Uterus (tissue), 3 donors: ENCODE measurements at regions not wholly inside any gene's neighbourhood (a gene's known extent, or its start where the extent isn't known, plus 50 kb on each side); places are given as distances from the start of the nearest gene placed in this dataset.

Experiments
- DNase-seq, 2 donors: peaks; one replicate each; pipeline ENCODE4 v3.0.0-alpha.2; 2019 to 2020
- H3K27ac ChIP-seq, 2 donors: fragments of 200-600 bp; sonication (generic); 1 replicate in 1 of 2; 2 replicates in 1 of 2; pipeline ENCODE4 v1.5.1; 2016 to 2018
- H3K27me3 ChIP-seq, 2 donors: fragments of 200-600 bp; sonication (generic); one replicate each; pipeline ENCODE4 v1.5.1; 2018 to 2019; ENCODE audit warnings: control low read depth in 1 of 2
- H3K36me3 ChIP-seq, 2 donors: fragments of 200-600 bp; sonication (generic); one replicate each; pipeline ENCODE4 v1.5.1; 2019; ENCODE audit warnings: control low read depth in 1 of 2
- H3K4me1 ChIP-seq, 2 donors: fragments of 200-600 bp; sonication (generic); one replicate each; pipeline ENCODE4 v1.5.1; 2018 to 2019; ENCODE audit warnings: control low read depth in 1 of 2
- H3K4me3 ChIP-seq, 2 donors: fragments of 200-600 bp; sonication (generic); 1 replicate in 1 of 2; 2 replicates in 1 of 2; pipeline ENCODE4 v1.5.1; 2018 to 2019; ENCODE audit warnings: mild to moderate bottlenecking in 1 of 2
- H3K9me3 ChIP-seq, 2 donors: fragments of 200-600 bp; sonication (generic); one replicate each; pipeline ENCODE4 v1.5.1; 2019; ENCODE audit warnings: control low read depth in 1 of 2
- POLR2A ChIP-seq, 2 donors: fragments of 450-650 bp; IDR thresholded peaks; one replicate each; pipeline ENCODE4 v1.6.1; 2016; ENCODE audit warnings: antibody characterized with exemption in 2 of 2, mild to moderate bottlenecking in 1 of 2, moderate library complexity in 1 of 2
- intact Hi-C: fragments of 100-400 bp; cut with DNase I; formaldehyde crosslinking; loops from one replicate; pipeline ENCODE4 v1.15.1; 2023; ENCODE audit warnings: low total_unique reads
- TF ChIP-seq, protein P1 (sequence below), 4 experiments: fragments of 200-600 bp in 2 of 4; fragments of 450-650 bp in 2 of 4; sonication (generic) in 2 of 4; IDR thresholded peaks; one replicate each; pipeline ENCODE4 v1.5.1; 2016 to 2019; ENCODE audit warnings: antibody characterized with exemption in 4 of 4, mild to moderate bottlenecking in 2 of 4, moderate library complexity in 1 of 4
- donor health status: DM: yes; HTN: yes; CAD: no.

DNA sequence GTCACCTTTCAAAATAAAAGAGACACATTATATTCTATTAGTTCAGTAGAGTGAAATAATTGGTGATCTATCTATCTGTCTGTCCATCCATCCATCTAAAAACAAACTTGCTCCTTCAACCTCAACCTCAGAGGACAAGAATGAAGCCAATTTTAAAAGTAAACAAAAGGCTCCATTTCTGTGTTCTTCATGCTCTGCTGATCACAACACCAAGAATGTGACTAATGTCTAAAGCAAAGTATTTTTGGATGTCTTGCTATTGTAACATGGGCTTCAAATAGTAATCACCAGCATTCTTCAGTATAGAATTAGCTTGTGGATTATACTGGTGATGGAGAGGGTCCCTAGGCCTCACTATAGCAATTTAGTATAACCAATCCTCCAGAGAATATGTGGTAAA is 1304.4 kb downstream of the MAT2B start:
- Histone ChIP-seq H3K4me3 (no peak overlapping the region), H3K27ac (no peak overlapping the region), H3K4me1 (no peaks in the 10 kb centered on the region), H3K27me3 (no peaks in the 10 kb centered on the region), H3K9me3 (no peaks in the 10 kb centered on the region), H3K36me3 (no peaks in the 10 kb centered on the region)
- no peak for DNase-seq
- intact Hi-C loops: no loop called here
- TF ChIP-seq POLR2A (IDR thresholded peaks at IDR 0.05): no peak
- TF ChIP-seq, protein P1, sequence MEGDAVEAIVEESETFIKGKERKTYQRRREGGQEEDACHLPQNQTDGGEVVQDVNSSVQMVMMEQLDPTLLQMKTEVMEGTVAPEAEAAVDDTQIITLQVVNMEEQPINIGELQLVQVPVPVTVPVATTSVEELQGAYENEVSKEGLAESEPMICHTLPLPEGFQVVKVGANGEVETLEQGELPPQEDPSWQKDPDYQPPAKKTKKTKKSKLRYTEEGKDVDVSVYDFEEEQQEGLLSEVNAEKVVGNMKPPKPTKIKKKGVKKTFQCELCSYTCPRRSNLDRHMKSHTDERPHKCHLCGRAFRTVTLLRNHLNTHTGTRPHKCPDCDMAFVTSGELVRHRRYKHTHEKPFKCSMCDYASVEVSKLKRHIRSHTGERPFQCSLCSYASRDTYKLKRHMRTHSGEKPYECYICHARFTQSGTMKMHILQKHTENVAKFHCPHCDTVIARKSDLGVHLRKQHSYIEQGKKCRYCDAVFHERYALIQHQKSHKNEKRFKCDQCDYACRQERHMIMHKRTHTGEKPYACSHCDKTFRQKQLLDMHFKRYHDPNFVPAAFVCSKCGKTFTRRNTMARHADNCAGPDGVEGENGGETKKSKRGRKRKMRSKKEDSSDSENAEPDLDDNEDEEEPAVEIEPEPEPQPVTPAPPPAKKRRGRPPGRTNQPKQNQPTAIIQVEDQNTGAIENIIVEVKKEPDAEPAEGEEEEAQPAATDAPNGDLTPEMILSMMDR (IDR thresholded peaks at IDR 0.05): no peak

DNA sequence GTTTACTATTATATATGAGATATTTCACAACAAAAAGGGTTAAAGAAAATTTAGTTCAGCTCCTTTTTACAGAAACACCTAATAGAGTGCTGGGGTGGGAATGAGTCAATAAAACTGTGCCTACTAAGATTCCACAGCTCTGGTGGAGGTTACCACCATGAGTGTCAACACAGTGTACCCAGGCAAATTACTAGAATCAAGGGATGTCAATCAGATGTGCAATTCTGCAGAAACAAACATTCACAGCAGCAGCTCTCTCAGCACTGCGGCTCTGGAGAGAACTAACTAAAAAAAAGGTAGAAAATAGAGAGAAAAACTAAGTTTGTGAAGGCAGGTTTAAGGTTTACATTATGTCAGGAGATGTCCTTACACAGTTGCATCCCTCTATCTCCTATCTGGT is 1313.0 kb downstream of the MAT2B start:
- intact Hi-C loops: no loop called here
- Histone ChIP-seq H3K9me3 (no peaks in the 10 kb centered on the region), H3K36me3 (no peaks in the 10 kb centered on the region), H3K4me1 (no peaks in the 10 kb centered on the region), H3K27me3 (no peaks in the 10 kb centered on the region), H3K27ac (no peak overlapping the region), H3K4me3 (no peak overlapping the region)
- TF ChIP-seq POLR2A (IDR thresholded peaks at IDR 0.05): no peak
- TF ChIP-seq, protein P1 (IDR thresholded peaks at IDR 0.05): no peak
- no peak for DNase-seq

DNA sequence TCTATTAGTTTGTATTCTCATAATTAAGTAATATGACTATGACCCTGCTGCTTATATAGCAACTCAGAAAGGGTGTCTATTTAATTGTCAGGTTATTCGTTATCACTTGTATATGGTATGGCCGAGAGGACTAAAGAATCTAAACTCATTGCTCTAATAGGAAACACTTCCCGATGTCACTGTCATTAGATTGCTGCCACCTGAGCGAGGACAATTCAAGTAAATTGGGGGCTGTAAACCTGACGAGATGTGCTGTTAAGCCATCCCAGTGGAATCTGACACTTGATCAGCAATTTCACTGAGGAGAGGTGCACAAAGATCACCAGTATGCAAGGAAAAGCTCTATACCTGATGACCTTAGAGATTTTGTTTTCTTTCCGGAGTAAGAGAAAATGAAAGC is 1319.3 kb downstream of the MAT2B start:
- H3K9me3 ChIP-seq: no peaks in the 10 kb centered on the region
- intact Hi-C loops: no loop called here
- H3K27ac ChIP-seq: no peak overlapping the region
- no peaks in the 10 kb centered on the region for H3K4me1 ChIP-seq
- H3K27me3 ChIP-seq: no peaks in the 10 kb centered on the region
- no peak overlapping the region for H3K4me3 ChIP-seq
- TF ChIP-seq, protein P1 (IDR thresholded peaks at IDR 0.05): no peak
- no peak for TF ChIP-seq POLR2A (IDR thresholded peaks at IDR 0.05)
- no peak for DNase-seq
- H3K36me3 ChIP-seq: no peaks in the 10 kb centered on the region

DNA sequence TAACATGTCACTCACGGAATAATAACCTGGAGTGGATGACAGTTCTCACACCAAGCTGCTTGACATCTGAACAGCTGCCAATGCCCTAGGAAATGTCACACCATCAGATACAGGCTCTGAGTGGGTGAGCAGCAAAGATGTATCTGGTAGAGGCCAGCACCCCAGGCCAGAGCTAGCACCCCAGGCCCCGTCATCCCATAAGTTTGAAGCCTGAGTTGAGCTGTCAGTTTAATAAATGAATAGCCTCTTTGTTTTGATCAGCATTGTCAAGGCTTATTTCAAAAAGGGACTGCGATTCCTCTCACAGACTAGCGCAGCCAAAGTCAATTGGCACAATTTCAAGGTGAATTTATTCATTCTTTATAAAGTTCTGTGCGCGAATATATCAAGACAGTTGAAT is 1327.1 kb downstream of the MAT2B start:
- no peaks in the 10 kb centered on the region for H3K4me1 ChIP-seq
- intact Hi-C loops: no loop called here
- TF ChIP-seq, protein P1 (IDR thresholded peaks at IDR 0.05): no peak
- no peak for TF ChIP-seq POLR2A (IDR thresholded peaks at IDR 0.05)
- no peak for DNase-seq
- no peak overlapping the region for H3K27ac ChIP-seq
- no peaks in the 10 kb centered on the region for H3K36me3 ChIP-seq
- no peak overlapping the region for H3K4me3 ChIP-seq
- H3K9me3 ChIP-seq: no peaks in the 10 kb centered on the region
- H3K27me3 ChIP-seq: no peaks in the 10 kb centered on the region

DNA sequence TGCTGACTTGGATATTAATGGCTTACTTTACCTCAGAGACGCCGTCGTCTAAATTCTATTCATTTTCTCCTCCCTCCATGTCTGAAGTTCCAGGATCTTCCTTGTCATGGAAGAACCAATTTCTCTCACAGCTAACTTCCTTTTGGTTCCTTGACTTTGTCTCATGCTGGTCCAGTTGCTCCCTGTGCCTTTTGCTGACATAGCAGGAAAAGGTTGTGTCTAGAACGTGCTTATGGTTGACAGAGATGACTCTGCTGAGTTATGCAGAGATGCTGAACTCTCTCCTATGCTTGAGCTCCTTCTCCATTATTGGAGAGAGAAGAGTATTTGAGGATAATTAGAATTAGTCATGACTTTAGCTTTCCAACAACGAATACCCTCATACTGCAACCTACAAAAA is 1338.9 kb downstream of the MAT2B start:
- no peak for TF ChIP-seq POLR2A (IDR thresholded peaks at IDR 0.05)
- TF ChIP-seq, protein P1 (IDR thresholded peaks at IDR 0.05): no peak

More for the DNA sequence above, 1338.9 kb downstream of the MAT2B start:
- Histone ChIP-seq H3K36me3 (no peaks in the 10 kb centered on the region), H3K4me3 (no peak overlapping the region), H3K27me3 (no peaks in the 10 kb centered on the region), H3K9me3 (no peaks in the 10 kb centered on the region), H3K4me1 (no peaks in the 10 kb centered on the region), H3K27ac (no peak overlapping the region)
- intact Hi-C loops: no loop called here
- DNase-seq: no peak
